LHCN-M2 (cell line): ENCODE measurements at regions not wholly inside any gene's neighbourhood (a gene's known extent, or its start where the extent isn't known, plus 50 kb on each side); places are given as distances from the start of the nearest gene placed in this dataset.

Experiments
- DNase-seq: peaks from one replicate; pipeline ENCODE4 v3.0.0-alpha.2; 2012; ENCODE audit warnings: low read depth

DNA sequence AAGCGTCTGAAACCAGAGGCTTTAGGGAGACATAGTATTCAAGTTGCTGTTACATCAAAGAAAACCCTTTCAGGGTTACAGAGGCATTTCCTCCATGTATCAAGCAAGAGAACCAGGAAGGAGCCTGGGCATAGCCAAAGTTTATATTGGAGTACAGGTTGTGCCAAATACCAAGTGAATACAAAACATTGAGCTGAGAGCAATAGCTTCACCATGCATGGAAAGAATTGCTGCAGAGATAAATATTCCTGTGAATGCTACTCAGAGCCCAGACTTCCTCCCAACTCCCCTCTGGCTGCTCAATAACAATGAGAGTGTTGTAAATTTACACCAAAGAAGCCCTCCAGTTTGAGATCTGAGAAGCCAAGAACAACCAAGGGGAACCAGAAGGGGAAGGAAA lies 618.9 kb downstream of the DHX35 start:
- DNase-seq, result no peak

DNA sequence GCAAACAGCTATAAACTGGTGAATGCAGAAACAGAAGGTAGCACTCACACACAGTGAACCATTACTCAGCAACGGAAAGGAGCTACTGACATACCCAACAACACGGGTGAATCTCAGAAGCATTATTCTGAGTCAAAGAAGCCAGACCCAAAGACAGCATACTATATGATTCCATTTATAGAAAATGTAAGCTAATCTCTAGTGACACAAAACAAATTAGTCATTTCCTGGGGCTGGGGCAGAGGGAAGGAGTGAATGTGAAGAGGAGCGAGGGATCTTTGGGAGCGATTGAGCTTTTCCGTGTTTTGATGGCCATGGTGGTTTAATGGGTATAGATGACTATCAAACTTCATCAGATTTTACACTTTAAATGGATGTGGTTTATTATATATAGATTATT lies 614.6 kb downstream of the DHX35 start:
- no peak for DNase-seq

DNA sequence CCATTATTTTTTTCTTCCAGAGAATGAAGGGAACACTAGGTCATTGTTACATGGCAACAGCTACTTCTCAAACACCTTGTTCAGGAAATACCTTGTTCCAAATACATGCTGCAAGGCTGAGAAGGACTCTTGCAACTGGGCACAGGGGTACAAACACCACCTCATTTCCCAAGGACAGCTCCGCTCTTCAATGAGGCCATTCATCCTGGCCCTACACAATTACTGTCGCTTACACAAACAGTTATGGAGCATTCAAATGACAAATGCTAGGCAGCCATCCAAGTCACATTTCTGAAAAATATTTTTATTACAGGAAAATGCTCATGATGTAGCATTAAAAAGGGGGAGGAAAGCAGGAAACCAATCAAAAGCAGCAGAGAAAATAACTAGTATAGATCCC lies 611.9 kb downstream of the DHX35 start:
- DNase-seq, result no peak

DNA sequence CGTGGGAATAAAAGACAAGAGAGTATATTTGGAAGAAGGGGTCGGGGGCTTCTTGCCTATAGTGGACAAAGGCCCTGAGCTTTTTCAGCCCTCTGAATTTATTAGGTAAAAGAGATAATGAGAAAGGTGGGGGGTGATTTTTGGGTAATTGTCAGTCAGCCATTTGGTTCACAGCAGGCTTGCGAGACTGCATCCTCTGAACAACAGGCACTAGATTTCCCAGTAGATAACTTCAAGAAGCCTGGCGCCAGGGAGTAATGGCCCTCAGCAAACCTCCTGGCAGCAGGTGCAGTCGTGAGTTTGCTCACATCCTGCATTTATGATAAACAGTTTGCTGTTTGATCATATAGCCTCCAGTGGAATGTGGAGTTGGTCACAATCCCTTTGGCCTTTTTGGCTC lies 609.0 kb downstream of the DHX35 start:
- DNase-seq, result no peak

DNA sequence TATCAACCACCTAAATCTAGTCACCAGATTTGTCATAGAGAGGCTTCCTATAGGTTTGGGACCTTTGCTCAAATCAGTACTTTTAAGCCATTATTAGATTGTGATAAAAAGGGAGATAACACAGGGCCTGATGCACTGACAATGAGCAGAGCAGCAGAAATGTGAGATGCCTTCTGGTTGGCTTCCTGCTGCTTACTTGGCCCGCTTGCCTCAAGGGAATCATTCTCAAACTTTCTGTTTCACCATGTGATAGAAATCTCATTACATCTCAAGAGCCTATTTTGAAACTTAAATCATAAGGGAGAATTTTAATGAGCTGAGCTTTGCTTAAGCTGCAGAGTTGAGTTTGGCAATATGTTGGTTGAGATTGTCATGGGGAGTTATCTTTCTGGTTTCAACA lies 606.0 kb downstream of the DHX35 start:
- DNase-seq, result no peak

DNA sequence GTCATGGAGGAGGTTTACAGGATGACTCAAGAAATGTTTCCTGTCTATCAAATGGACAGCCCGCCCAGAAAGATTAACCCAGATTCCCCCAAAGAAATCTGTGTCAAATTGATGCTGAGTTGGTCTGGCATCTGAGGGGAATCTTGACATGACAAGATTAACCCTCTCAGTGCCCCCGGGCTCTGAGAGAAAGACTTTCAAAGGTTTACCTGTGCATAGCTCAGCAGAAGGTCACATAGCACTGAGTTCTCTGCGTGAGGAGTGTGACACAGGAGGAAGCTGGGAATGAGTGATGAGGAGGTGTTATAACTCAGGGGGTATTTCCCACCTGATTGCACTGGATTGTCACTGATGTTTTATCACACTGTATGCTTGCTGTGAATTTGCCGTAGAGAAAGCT lies 601.2 kb downstream of the DHX35 start:
- DNase-seq, result no peak

DNA sequence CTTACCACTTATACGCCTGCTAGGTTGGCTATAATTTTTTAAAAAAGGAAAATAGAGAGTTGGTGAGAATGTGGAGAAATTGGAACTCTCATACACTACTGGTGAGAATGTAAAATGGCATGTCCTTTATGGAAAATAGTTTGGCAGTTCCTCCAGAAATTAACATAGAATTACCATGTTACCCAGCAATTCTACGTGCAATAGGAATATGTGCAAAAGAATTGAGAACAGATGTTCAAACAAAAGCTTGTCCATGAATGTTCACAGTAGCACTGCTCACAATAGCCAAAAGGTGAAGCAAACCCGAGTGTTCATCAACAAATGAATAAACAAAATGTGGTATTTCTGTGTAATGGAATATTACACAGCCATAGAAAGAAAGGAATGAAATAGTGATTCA lies 592.2 kb downstream of the DHX35 start:
- no peak for DNase-seq

DNA sequence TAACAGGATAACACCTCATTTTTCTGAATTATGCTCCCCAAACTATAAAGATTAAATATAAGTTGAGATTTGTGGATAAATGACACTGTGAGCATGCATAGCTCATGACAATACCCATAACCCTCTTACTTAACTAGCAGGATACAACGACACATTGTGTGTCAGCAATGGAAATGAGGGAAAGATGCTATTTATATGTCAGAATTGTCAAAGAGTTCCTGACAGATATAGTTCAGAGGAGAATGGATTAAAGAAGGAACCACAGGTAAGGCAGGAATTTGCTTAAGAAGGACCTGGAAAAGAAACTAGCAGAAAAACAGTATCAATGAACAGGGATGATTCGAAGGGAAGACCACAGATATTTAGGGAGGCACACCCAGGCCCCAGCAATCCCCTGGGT lies 591.0 kb downstream of the DHX35 start:
- no peak for DNase-seq

DNA sequence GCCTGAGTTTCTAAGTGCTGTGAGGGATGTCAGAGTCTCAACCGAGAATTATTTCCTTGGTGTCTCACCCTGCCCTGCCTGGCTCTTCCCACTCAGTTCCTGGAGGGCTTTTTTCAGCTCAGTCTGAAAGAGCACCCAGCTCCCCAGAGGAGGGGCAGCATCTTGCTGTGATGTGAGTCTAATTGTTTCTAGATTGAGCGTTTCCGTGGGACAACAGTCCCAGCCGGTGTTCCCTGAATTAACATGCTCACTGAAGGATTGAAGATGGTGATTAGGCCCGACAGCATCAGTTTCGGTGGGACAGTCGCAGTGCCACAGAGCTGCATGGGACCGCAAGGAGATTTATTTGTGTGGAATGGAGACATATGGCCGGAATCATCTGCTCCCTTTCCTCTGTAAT lies 587.6 kb downstream of the DHX35 start:
- DNase-seq, result no peak

GRCh38 chr20:39547546-39548408 lies 585.6 kb downstream of the DHX35 start:
- DNase-seq, result no peak

- no peak for DNase-seq
Observed at GRCh38 chr20:39541136-39541803, 579.1 kb downstream of the DHX35 start.

GRCh38 chr20:39538317-39538716 lies 576.2 kb downstream of the DHX35 start:
- no peak for DNase-seq

GRCh38 chr20:39535301-39535700 lies 573.2 kb downstream of the DHX35 start:
- DNase-seq, result no peak

GRCh38 chr20:39534846-39535245 lies 572.7 kb downstream of the DHX35 start:
- no peak for DNase-seq

- no peak for DNase-seq
Observed at GRCh38 chr20:39533858-39534257, 571.7 kb downstream of the DHX35 start.

DNA sequence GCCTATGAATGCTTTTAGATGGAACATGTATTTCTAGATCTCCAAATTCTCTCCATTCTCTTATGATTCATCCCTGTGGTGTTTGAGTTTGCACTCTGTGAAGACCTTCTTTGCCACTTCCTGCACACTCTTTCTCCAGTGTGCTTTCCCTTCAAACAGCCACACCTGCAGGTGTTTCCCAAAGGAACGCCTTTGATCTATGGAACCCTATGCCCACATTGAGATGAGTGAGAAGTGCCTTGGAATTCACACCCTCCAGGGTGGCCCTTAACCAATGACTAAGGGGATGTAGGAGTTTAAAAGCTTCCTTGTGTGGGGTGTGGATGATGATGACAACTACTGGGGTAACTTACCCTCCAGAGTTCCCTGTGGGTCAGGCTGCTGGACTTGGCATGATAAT lies 570.1 kb downstream of the DHX35 start:
- DNase-seq, result no peak

DNA sequence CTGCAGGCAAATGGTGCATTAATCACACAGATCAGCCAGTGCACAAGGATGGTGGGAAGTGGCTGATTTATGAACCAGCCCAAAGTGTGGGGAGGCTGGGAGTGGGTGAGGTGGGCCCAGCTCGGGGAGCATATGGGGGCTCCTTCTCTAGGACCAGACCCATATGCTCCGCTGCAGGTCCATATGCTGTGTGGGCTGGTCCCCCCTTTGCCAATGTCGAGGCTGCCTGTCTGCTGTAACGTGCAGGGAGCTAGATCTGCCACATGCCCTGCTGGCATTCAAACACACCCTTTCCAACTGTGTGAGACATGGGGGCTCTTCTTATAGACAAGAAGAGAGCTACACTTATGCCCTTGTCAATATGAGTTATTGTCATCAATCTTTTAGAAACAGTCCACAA lies 566.3 kb downstream of the DHX35 start:
- DNase-seq, result no peak

GRCh38 chr20:39524371-39524911 lies 562.3 kb downstream of the DHX35 start:
- DNase-seq, result no peak

GRCh38 chr20:39523405-39523804 lies 561.3 kb downstream of the DHX35 start:
- no peak for DNase-seq

- DNase-seq, result no peak
Observed at GRCh38 chr20:39518654-39519053, 556.5 kb downstream of the DHX35 start.

- no peak for DNase-seq
Observed at GRCh38 chr20:39516964-39517363, 554.8 kb downstream of the DHX35 start.

DNA sequence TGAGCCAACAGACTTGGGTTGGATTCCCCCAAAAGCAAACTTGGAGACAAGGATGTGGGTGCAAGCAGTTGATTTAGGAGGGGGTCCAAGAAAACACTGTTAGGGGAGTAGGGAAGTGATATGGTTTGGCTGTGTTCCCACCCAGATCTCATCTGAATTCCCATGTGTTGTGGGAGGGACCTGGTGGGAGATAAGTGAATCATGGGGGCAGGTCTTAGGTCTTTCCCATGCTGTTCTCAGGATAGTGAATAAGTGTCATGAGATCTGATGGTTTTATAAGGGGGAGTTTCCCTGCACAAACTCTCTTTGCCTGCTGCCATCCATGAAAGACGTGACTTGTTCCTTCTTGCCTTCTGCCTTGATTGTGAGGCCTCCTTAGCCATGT lies 542.6 kb downstream of the DHX35 start:
- DNase-seq, result no peak
